NCI-H446 treated with DMSO at 0.1 percent for 48 hours (cell line): ENCODE measurements at regions not wholly inside any gene's neighbourhood (a gene's known extent, or its start where the extent isn't known, plus 50 kb on each side); places are given as distances from the start of the nearest gene placed in this dataset.

Source experiments
- DNase-seq: peaks from one replicate; lab custom pipeline; 2025; lab: John Stamatoyannopoulos, UW

DNA sequence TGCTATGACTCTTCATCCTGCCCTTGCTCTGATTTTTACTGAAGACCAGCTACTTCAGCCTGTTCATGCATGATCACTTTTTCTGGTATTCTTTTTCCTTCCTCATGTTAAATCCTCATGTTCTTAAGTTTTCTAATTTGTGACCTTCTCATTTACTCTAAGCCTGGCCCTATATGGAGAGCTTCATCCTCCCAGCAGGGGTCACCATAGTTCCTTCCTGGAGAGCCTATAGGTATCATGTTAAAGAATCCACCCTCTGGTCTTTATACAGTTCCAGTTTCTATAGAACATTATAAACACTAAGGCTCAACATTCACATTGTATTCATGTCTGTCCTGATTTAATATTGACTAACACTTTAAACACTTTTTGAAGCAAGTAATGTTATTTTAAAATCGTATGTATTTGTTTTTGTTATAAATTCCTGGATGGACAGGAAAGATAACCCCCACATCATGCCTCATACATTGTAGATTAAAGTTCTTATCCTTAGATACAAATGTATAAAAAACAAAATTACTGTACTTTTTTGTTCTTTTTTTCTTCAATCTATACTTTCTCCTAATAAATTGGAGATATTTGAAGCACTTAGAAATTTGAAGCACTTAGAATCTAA, 53.8 kb upstream of the OTUD4 start:
- peak; percentile 4 for DNase-seq

DNA sequence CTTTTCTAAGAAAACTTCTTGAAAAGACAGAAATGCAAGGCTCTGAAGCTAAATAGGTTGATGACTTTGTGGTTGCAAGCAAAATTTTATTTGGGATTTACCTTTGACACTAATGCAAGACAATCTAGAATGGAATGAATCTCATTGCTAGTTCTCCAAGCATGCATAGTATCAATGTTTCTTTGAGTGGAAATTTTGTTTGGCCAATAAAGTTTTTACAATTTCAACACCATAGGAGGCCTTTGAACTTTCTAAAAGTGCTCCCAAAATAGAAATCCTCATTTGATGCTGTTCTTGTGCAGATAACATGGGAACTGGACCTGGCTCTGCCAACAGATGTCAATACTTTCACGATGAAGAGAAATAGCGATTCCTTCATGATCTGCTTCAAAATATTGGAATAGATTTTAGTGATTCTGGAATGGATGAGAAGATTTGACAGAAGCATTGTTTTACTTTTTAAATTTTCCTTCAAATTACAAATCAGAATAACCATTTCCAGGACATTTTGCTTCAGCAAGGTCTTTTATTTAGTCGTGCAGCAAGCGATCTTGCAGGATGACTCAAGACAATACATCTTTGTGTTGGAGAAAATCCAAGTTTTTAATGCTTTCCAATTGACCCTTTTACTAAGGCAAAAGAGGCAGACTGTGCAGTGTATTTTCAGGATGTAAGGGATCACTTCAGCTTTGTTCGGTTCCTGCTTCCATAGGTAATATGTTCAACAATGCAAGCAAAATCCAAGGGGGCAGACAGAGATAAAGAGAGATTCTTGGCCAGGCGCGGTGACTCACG, 51.7 kb upstream of the OTUD4 start:
- DNase-seq: no peak

DNA sequence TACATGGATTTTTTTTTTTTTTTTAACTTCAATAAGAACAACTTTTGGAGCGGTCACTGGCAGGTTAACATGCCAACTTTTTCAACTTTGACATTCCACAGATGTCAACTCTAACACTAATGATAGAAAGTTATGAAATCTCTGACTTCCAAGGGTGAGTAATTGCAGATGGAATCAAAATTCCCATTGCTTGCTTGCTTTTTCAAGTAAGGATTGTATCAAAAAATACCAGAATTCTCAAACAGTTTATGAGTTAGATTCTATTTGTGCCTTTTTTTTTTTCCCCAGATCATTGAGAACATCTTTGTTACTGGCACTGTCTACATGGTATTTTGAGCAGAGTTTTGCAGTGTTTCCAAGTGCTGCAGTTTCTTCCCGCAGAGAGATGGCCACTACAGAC, 50.3 kb upstream of the OTUD4 start:
- DNase-seq: no peak
